K562 (cell line): ENCODE measurements at regions not wholly inside any gene's neighbourhood (a gene's known extent, or its start where the extent isn't known, plus 50 kb on each side); places are given as distances from the start of the nearest gene placed in this dataset.
A peak's percentile ranks its signal among the peaks of the same experiment; 100 is the strongest.

ENCODE experiments used
- ARHGAP35 ChIP-seq: fragments of 450-650 bp; IDR thresholded peaks from 2 replicates; pipeline ENCODE4 v1.6.1; 2018; ENCODE audit not compliant: partially characterized antibody
- BDP1 ChIP-seq: IDR thresholded peaks from 3 replicates; pipeline ENCODE4 v1.6.1; 2011; ENCODE audit not compliant: insufficient read length, insufficient read depth
- BRCA1 ChIP-seq, 2 experiments: fragments of 450-650 bp in 1 of 2; sonication (generic) in 1 of 2; formaldehyde crosslinking in 1 of 2; IDR thresholded peaks; 2 replicates each; pipeline versions ENCODE4 v1.5.0 to v1.6.1; 2017 to 2020; ENCODE audit warnings: mild to moderate bottlenecking in 1 of 2, missing genetic modification reagents in 1 of 2
- BRF1 ChIP-seq: IDR thresholded peaks from 3 replicates; pipeline ENCODE4 v1.6.1; 2011; ENCODE audit warnings: borderline replicate concordance, mild to moderate bottlenecking; ENCODE audit not compliant: insufficient read length; ENCODE audit errors: extremely low read depth
- COPS2 ChIP-seq: fragments of 450-650 bp; conservative IDR thresholded peaks from 2 replicates; pipeline ENCODE4 v1.6.1; 2016; ENCODE audit warnings: mild to moderate bottlenecking, moderate library complexity
- E2F3 ChIP-seq: fragments of 250-450 bp; sonication (Bioruptor Pico); IDR thresholded peaks from 2 replicates; pipeline ENCODE4 v1.4.0; 2020; ENCODE audit warnings: mild to moderate bottlenecking
- FOXA3 ChIP-seq, 2 experiments: fragments of 450-650 bp in 1 of 2; sonication (generic) in 1 of 2; formaldehyde crosslinking; IDR thresholded peaks in 1 of 2; conservative IDR thresholded peaks in 1 of 2; 2 replicates each; pipeline versions ENCODE4 v1.4.0 to v1.8.0; 2020 to 2022; ENCODE audit warnings: mild to moderate bottlenecking in 2 of 2, missing genetic modification reagents in 1 of 2
- GMEB1 ChIP-seq: fragments of 250-450 bp; sonication (Bioruptor Pico); IDR thresholded peaks from 2 replicates; pipeline ENCODE4 v1.4.0; 2020; ENCODE audit warnings: mild to moderate bottlenecking
- HES1 ChIP-seq: fragments of 450-650 bp; IDR thresholded peaks from 2 replicates; pipeline ENCODE4 v1.6.1; 2016; ENCODE audit warnings: low read depth, mild to moderate bottlenecking, moderate library complexity
- ID3 ChIP-seq, 2 experiments: fragments of 250-450 bp in 1 of 2; fragments of 450-650 bp in 1 of 2; sonication (Bioruptor Pico) in 1 of 2; IDR thresholded peaks; 2 replicates each; pipeline versions ENCODE4 v1.6.1 to v1.8.0; 2016 to 2021; ENCODE audit warnings: mild to moderate bottlenecking in 2 of 2, moderate library complexity in 2 of 2, missing compliant biosample characterization in 1 of 2, missing genetic modification characterization in 1 of 2
- KDM5B ChIP-seq: fragments of 200-600 bp; sonication (generic); IDR thresholded peaks from 2 replicates; pipeline ENCODE4 v1.6.1; 2012; ENCODE audit warnings: low read depth, mild to moderate bottlenecking, moderate library complexity, low read length, control low read depth, inconsistent platforms; ENCODE audit not compliant: insufficient replicate concordance
- MYC ChIP-seq, 2 experiments: fragments of 250-450 bp in 1 of 2; sonication (Bioruptor Pico) in 1 of 2; IDR thresholded peaks; 2 replicates each; pipeline versions ENCODE4 v1.5.1 to v1.6.1; 2012 to 2021; ENCODE audit warnings: low read depth in 2 of 2, borderline replicate concordance in 1 of 2, improper control_type of control experiment in 1 of 2, low read length in 1 of 2, mild to moderate bottlenecking in 1 of 2, moderate library complexity in 1 of 2
- RBM22 ChIP-seq: fragments of 200-400 bp; formaldehyde crosslinking; IDR thresholded peaks from 2 replicates; pipeline ENCODE4 v1.6.1; 2018; ENCODE audit warnings: low read length, low read depth; ENCODE audit not compliant: poor library complexity, severe bottlenecking
- RBM34 ChIP-seq: fragments of 200-400 bp; formaldehyde crosslinking; IDR thresholded peaks from 2 replicates; pipeline ENCODE4 v1.6.1; 2018; ENCODE audit warnings: low read length, borderline replicate concordance; ENCODE audit not compliant: insufficient read depth
- SIN3A ChIP-seq, 2 experiments: fragments of 150-350 bp in 1 of 2; IDR thresholded peaks; 2 replicates each; pipeline ENCODE4 v1.6.1; 2011 to 2016; ENCODE audit warnings: borderline replicate concordance in 2 of 2, low read depth in 2 of 2, low read length in 2 of 2, mild to moderate bottlenecking in 2 of 2, moderate library complexity in 2 of 2; ENCODE audit not compliant: control insufficient read depth in 1 of 2
- SIN3B ChIP-seq: fragments of 450-650 bp; IDR thresholded peaks from 2 replicates; pipeline ENCODE4 v1.6.1; 2017; ENCODE audit warnings: low read depth, mild to moderate bottlenecking, moderate library complexity
- TCF7 ChIP-seq: sonication (generic); IDR thresholded peaks from 2 replicates; pipeline ENCODE4 v1.6.1; 2016; ENCODE audit warnings: antibody characterized with exemption, borderline replicate concordance
- XRCC5 ChIP-seq: fragments of 200-400 bp; formaldehyde crosslinking; IDR thresholded peaks from 2 replicates; pipeline ENCODE4 v1.6.1; 2017; ENCODE audit warnings: low read depth, mild to moderate bottlenecking, low read length
- ZBTB7A ChIP-seq: IDR thresholded peaks from 2 replicates; pipeline ENCODE4 v1.6.1; 2011; ENCODE audit warnings: low read depth, mild to moderate bottlenecking, low read length, moderate library complexity, borderline replicate concordance; ENCODE audit not compliant: control insufficient read depth
- ZEB2 ChIP-seq: fragments of 450-650 bp; IDR thresholded peaks from 2 replicates; pipeline ENCODE4 v1.6.1; 2016
- ZNF121 ChIP-seq: sonication (generic); formaldehyde crosslinking; conservative IDR thresholded peaks from 2 replicates; pipeline ENCODE4 v1.8.0; 2022; ENCODE audit warnings: missing genetic modification reagents
- ZNF263 ChIP-seq: sonication (generic); formaldehyde crosslinking; IDR thresholded peaks from 2 replicates; pipeline ENCODE4 v1.8.0; 2022; ENCODE audit warnings: mild to moderate bottlenecking, missing genetic modification reagents, borderline replicate concordance
- ZNF511 ChIP-seq: sonication (generic); formaldehyde crosslinking; IDR thresholded peaks from 2 replicates; pipeline ENCODE4 v1.8.0; 2022; ENCODE audit warnings: mild to moderate bottlenecking, missing genetic modification reagents
- ZNF76 ChIP-seq: fragments of 250-450 bp; sonication (Bioruptor Pico); IDR thresholded peaks from 2 replicates; pipeline ENCODE4 v1.4.0; 2020; ENCODE audit warnings: mild to moderate bottlenecking, moderate library complexity, borderline replicate concordance
- ZSCAN32 ChIP-seq: fragments of 450-650 bp; formaldehyde crosslinking; IDR thresholded peaks from 2 replicates; pipeline ENCODE4 v1.4.0; 2020; ENCODE audit warnings: mild to moderate bottlenecking, moderate library complexity

- TF ChIP-seq ZNF263 (CRISPR knock-in tag): no peak
- TF ChIP-seq RBM22: no peak
- no peak for TF ChIP-seq ZNF76 (CRISPR knock-in tag)
- no peak for TF ChIP-seq GMEB1
- no peak for TF ChIP-seq KDM5B
- TF ChIP-seq TCF7: no peak
- no peak for TF ChIP-seq RBM34
- no peak for TF ChIP-seq ZSCAN32 (CRISPR knock-in tag)
- TF ChIP-seq BDP1: no peak
- no peak for TF ChIP-seq SIN3A (IDR thresholded peaks at IDR 0.05; ENCODE audit: borderline replicate concordance in 2 of 2, control insufficient read depth in 1 of 2, low read depth in 2 of 2, low read length in 2 of 2)
- no peak for TF ChIP-seq BRCA1 (IDR thresholded peaks at IDR 0.05)
- no peak for TF ChIP-seq BRCA1 (CRISPR knock-in tag; IDR thresholded peaks at IDR 0.05)
- no peak for TF ChIP-seq ZNF511 (CRISPR knock-in tag)
- TF ChIP-seq E2F3 (CRISPR knock-in tag): no peak
- TF ChIP-seq ARHGAP35: no peak
- TF ChIP-seq SIN3B: no peak
- TF ChIP-seq COPS2: no peak
- TF ChIP-seq ZEB2: peak; percentile 68; the same call in 1 of the 2 replicates
- TF ChIP-seq HES1: no peak
- TF ChIP-seq MYC (IDR thresholded peaks at IDR 0.05; ENCODE audit: low read depth, low read length): peak; percentile 29; the same call in 1 of the 2 replicates
- no peak for TF ChIP-seq MYC (CRISPR knock-in tag; IDR thresholded peaks at IDR 0.05; ENCODE audit: borderline replicate concordance, low read depth)
- TF ChIP-seq ZNF121 (CRISPR knock-in tag): no peak
- no peak for TF ChIP-seq ZBTB7A
- no peak for TF ChIP-seq ID3 (CRISPR knock-in tag; IDR thresholded peaks at IDR 0.05)
- 0 out of 2 replicates have a peak, but pooled peaks have one; percentile 33 for TF ChIP-seq ID3 (tag; IDR thresholded peaks at IDR 0.05)
- no peak for TF ChIP-seq XRCC5
- TF ChIP-seq FOXA3 (CRISPR knock-in tag; conservative IDR thresholded peaks at IDR 0.05 in 1 of 2, IDR thresholded peaks at IDR 0.05 in 1 of 2): no peak
- no peak for TF ChIP-seq BRF1
Observed at GRCh38 chr4:138437263-138437851, 195.2 kb upstream of the SLC7A11 start (continued).
